H1 (cell line): ENCODE measurements at regions not wholly inside any gene's neighbourhood (a gene's known extent, or its start where the extent isn't known, plus 50 kb on each side); places are given as distances from the start of the nearest gene placed in this dataset.

Experiments used
- CTCF ChIA-PET: fragments of 300-600 bp; sonication (Branson Sonifier 250); formaldehyde crosslinking; loops from one replicate; lab custom pipeline; 2021; ENCODE audit not compliant: partially characterized antibody; lab: Charles Lee
- POLR2A ChIA-PET: fragments of 300-600 bp; sonication (Branson Sonifier 250); formaldehyde crosslinking; loops from one replicate; lab custom pipeline; 2021; ENCODE audit warnings: inconsistent platforms; ENCODE audit not compliant: partially characterized antibody; lab: Charles Lee
- DNase-seq, 2 experiments: peaks; one replicate each; pipeline versions ENCODE4 v3.0.0 to v3.0.0-alpha.2; 2010 to 2022; ENCODE audit warnings: low spot score in 2 of 2, low read depth in 1 of 2, mixed read lengths in 1 of 2
- FAIRE-seq: peaks from 2 replicates; lab custom pipeline; 2011; peaks lifted over from hg19 to GRCh38; lab: Jason Lieb, UNC
- H2AFZ ChIP-seq: 2 replicates; pipeline ENCODE4 v1.8.1; 2012; ENCODE audit warnings: low read length, inconsistent platforms
- H2AK5ac ChIP-seq: 2 replicates; pipeline ENCODE4 v1.6.1; 2013; ENCODE audit warnings: low read depth, low read length
- H2BK120ac ChIP-seq: replicated peaks from 2 replicates; pipeline ENCODE3; 2013; ENCODE audit warnings: low read depth, low read length, inconsistent platforms
- H2BK12ac ChIP-seq: 2 replicates; pipeline ENCODE4 v1.6.1; 2013; ENCODE audit warnings: low read depth, low read length
- H2BK15ac ChIP-seq: 2 replicates; pipeline ENCODE4 v1.6.1; 2013; ENCODE audit warnings: low read length
- H2BK20ac ChIP-seq: 2 replicates; pipeline ENCODE4 v1.6.1; 2013; ENCODE audit warnings: low read length
- H2BK5ac ChIP-seq: 2 replicates; pipeline ENCODE4 v1.6.1; 2013; ENCODE audit warnings: low read depth, low read length
- H3K14ac ChIP-seq: 2 replicates; pipeline ENCODE4 v1.6.1; 2013; ENCODE audit warnings: inconsistent platforms; ENCODE audit not compliant: insufficient read length
- H3K18ac ChIP-seq: 2 replicates; pipeline ENCODE4 v1.6.1; 2013; ENCODE audit warnings: low read length; ENCODE audit errors: extremely low read depth
- H3K23ac ChIP-seq: 2 replicates; pipeline ENCODE4 v1.6.1; 2013; ENCODE audit warnings: inconsistent platforms; ENCODE audit not compliant: insufficient read length
- H3K23me2 ChIP-seq: 2 replicates; pipeline ENCODE4 v1.6.1; 2013; ENCODE audit warnings: low read depth, low read length
- H3K27ac ChIP-seq: 2 replicates; pipeline ENCODE4 v1.6.1; 2011; ENCODE audit warnings: low read depth, low read length, inconsistent platforms
- H3K27me3 ChIP-seq, 4 experiments: replicated peaks in 1 of 4; 1 replicate in 1 of 4; 2 replicates in 3 of 4; pipeline versions ENCODE4 v1.6.1 to v1.8.1; 2011 to 2013; ENCODE audit warnings: low read length in 3 of 4, mild to moderate bottlenecking in 3 of 4, inconsistent platforms in 2 of 4, mixed read lengths in 2 of 4, moderate library complexity in 1 of 4; ENCODE audit not compliant: control insufficient read depth in 3 of 4, insufficient read depth in 3 of 4; ENCODE audit errors: extremely low read depth in 1 of 4
- H3K36me3 ChIP-seq, 4 experiments: 2 replicates each; pipeline versions ENCODE4 v1.6.1 to v1.8.1; 2011 to 2013; ENCODE audit warnings: mild to moderate bottlenecking in 4 of 4, low read length in 3 of 4, moderate library complexity in 2 of 4, control low read depth in 1 of 4, inconsistent platforms in 1 of 4; ENCODE audit not compliant: insufficient read depth in 4 of 4, control insufficient read depth in 2 of 4
- H3K4ac ChIP-seq: replicated peaks from 2 replicates; pipeline ENCODE3; 2013; ENCODE audit warnings: low read length, low read depth, mixed read lengths, inconsistent platforms; ENCODE audit not compliant: insufficient read length
- H3K4me1 ChIP-seq, 4 experiments: replicated peaks in 1 of 4; 1 replicate in 1 of 4; 2 replicates in 3 of 4; pipeline versions ENCODE4 v1.6.1 to v1.8.1; 2011 to 2013; ENCODE audit warnings: low read length in 3 of 4, inconsistent platforms in 2 of 4, mixed read lengths in 1 of 4; ENCODE audit not compliant: insufficient read depth in 4 of 4, control insufficient read depth in 3 of 4
- H3K4me2 ChIP-seq, 2 experiments: 2 replicates each; pipeline versions ENCODE4 v1.6.1 to v1.8.1; 2011 to 2013; ENCODE audit warnings: low read depth in 2 of 2, low read length in 2 of 2, control low read depth in 1 of 2, inconsistent platforms in 1 of 2, mild to moderate bottlenecking in 1 of 2; ENCODE audit not compliant: insufficient read depth in 1 of 2
- H3K4me3 ChIP-seq, 4 experiments: fragments of 200-600, 300-600 bp in 1 of 4; sonication (generic), shearing (Covaris generic), sonication (Bioruptor Twin) in 1 of 4; 2 replicates each; pipeline versions ENCODE4 v1.5.1 to v1.8.1; 2011 to 2016; ENCODE audit warnings: low read length in 4 of 4, low read depth in 3 of 4, control low read depth in 2 of 4, inconsistent platforms in 2 of 4, mild to moderate bottlenecking in 2 of 4, mixed read lengths in 1 of 4, moderate library complexity in 1 of 4; ENCODE audit not compliant: insufficient read depth in 2 of 4; ENCODE audit errors: extremely low read depth in 1 of 4
- H3K56ac ChIP-seq: replicated peaks from 2 replicates; pipeline ENCODE3; 2013; ENCODE audit warnings: low read depth, mild to moderate bottlenecking, mixed read lengths, low read length, inconsistent platforms; ENCODE audit not compliant: insufficient read length
- H3K79me1 ChIP-seq: 2 replicates; pipeline ENCODE4 v1.6.1; 2013; ENCODE audit warnings: low read depth, low read length, control low read depth
- H3K79me2 ChIP-seq, 2 experiments: 2 replicates each; pipeline versions ENCODE4 v1.6.1 to v1.8.1; 2012 to 2013; ENCODE audit warnings: low read length in 2 of 2, mild to moderate bottlenecking in 2 of 2, inconsistent platforms in 1 of 2; ENCODE audit not compliant: insufficient read depth in 2 of 2, control insufficient read depth in 1 of 2
- H3K9ac ChIP-seq, 4 experiments: replicated peaks in 1 of 4; 1 replicate in 1 of 4; 2 replicates in 3 of 4; pipeline versions ENCODE4 v1.6.1 to v1.8.1; 2011 to 2013; ENCODE audit warnings: low read depth in 3 of 4, low read length in 3 of 4, control low read depth in 2 of 4, mild to moderate bottlenecking in 2 of 4, moderate library complexity in 2 of 4, inconsistent platforms in 1 of 4; ENCODE audit errors: extremely low read depth in 1 of 4
- H3K9me3 ChIP-seq, 2 experiments: 2 replicates each; pipeline versions ENCODE4 v1.6.1 to v1.8.1; 2012 to 2013; ENCODE audit warnings: mild to moderate bottlenecking in 2 of 2, moderate library complexity in 2 of 2, control low read depth in 1 of 2, inconsistent platforms in 1 of 2, low read depth in 1 of 2, low read length in 1 of 2, mixed read lengths in 1 of 2; ENCODE audit not compliant: insufficient read depth in 2 of 2
- H4K20me1 ChIP-seq, 2 experiments: replicated peaks in 1 of 2; 2 replicates each; pipeline versions ENCODE3 to v1.8.1; 2011 to 2013; ENCODE audit warnings: inconsistent platforms in 2 of 2, low read length in 2 of 2, mild to moderate bottlenecking in 1 of 2; ENCODE audit not compliant: insufficient read depth in 2 of 2, control insufficient read depth in 1 of 2
- H4K5ac ChIP-seq: 2 replicates; pipeline ENCODE4 v1.6.1; 2013; ENCODE audit warnings: low read length, low read depth, mixed read lengths, inconsistent platforms; ENCODE audit not compliant: insufficient read length
- H4K8ac ChIP-seq: 2 replicates; pipeline ENCODE4 v1.8.0; 2013; ENCODE audit warnings: mild to moderate bottlenecking, moderate library complexity, low read length, inconsistent platforms; ENCODE audit not compliant: insufficient read depth; ENCODE audit errors: extremely low read depth
- H4K91ac ChIP-seq: replicated peaks from 2 replicates; pipeline ENCODE3; 2013; ENCODE audit warnings: low read length, mixed read lengths, inconsistent platforms; ENCODE audit not compliant: insufficient read length
- ASH2L ChIP-seq: fragments of 200-600, 300-600 bp; sonication (generic); IDR thresholded peaks from one replicate; pipeline ENCODE4 v1.7.1; 2017; ENCODE audit warnings: low read length
- CTBP2 ChIP-seq: IDR thresholded peaks from 2 replicates; pipeline ENCODE4 v1.7.0; 2011; ENCODE audit warnings: borderline replicate concordance, mild to moderate bottlenecking, moderate library complexity, mixed read lengths, low read length; ENCODE audit not compliant: insufficient read depth, insufficient read length
- EZH2 ChIP-seq: fragments of 200-600 bp; sonication (generic); IDR thresholded peaks from 2 replicates; pipeline ENCODE4 v1.7.1; 2012; ENCODE audit warnings: low read depth, mild to moderate bottlenecking, moderate library complexity, low read length, inconsistent platforms; ENCODE audit not compliant: severe bottlenecking
- RNF2 ChIP-seq: fragments of 200-900, 300-1000 bp; sonication (generic); IDR thresholded peaks from 2 replicates; pipeline ENCODE4 v1.7.1; 2016; ENCODE audit warnings: borderline replicate concordance, low read depth, mild to moderate bottlenecking, antibody characterized with exemption, low read length; ENCODE audit not compliant: poor library complexity, severe bottlenecking; ENCODE audit errors: missing control alignments
- SAP30 ChIP-seq: fragments of 300-600 bp; sonication (generic); IDR thresholded peaks from 2 replicates; pipeline ENCODE4 v1.7.1; 2012; ENCODE audit warnings: low read length, moderate library complexity, mild to moderate bottlenecking, inconsistent platforms; ENCODE audit not compliant: insufficient read depth, insufficient replicate concordance
- USF2 ChIP-seq: IDR thresholded peaks from 2 replicates; pipeline ENCODE4 v1.6.1; 2011; ENCODE audit warnings: low read length, improper control_type of control experiment
- WGBS, 2 experiments: shearing (Covaris generic) in 1 of 2; methylation state at CpG; one replicate each; pipeline versions ENCODE4 v1.1.6 to v1.1.7; 2013 to 2015; ENCODE audit warnings: low lambda C conversion rate in 2 of 2, mixed read lengths in 2 of 2, inconsistent platforms in 1 of 2, low coverage in 1 of 2, missing lambda C conversion rate in 1 of 2; ENCODE audit not compliant: insufficient replicate concordance in 2 of 2, insufficient coverage in 1 of 2, insufficient read length in 1 of 2; ENCODE audit errors: extremely low coverage in 1 of 2, missing lambda C conversion rate in 1 of 2; 5-methylcytosine and 5-hydroxymethylcytosine counted together

GRCh38 chr6:23414922-23415321 is 711.1 kb upstream of the NRSN1 start:
- no peak for TF ChIP-seq ASH2L
- TF ChIP-seq USF2 = no peak
- TF ChIP-seq CTBP2 = no peak
- TF ChIP-seq SAP30 = no peak
- no peak for TF ChIP-seq RNF2
- no peak for TF ChIP-seq EZH2
- no peak overlapping the region for H2BK5ac ChIP-seq
- H3K27ac ChIP-seq = no peak overlapping the region
- no peak overlapping the region for H3K56ac ChIP-seq
- WGBS, 2 experiments = 38% methylated on average over 2 of the region's 3 CpGs; no CpG with 5 or more reads in 1 of the 2 experiments
- H2AK5ac ChIP-seq = no peak overlapping the region
- H3K23ac ChIP-seq = no peak overlapping the region
- H3K27me3 ChIP-seq = no peaks in the 10 kb centered on the region
- H3K79me2 ChIP-seq = no peaks in the 10 kb centered on the region
- POLR2A ChIA-PET = no interaction called here
- DNase-seq (no peak), FAIRE-seq (no peak)
- no peak overlapping the region for H2AFZ ChIP-seq
- no peaks in the 10 kb centered on the region for H3K4me1 ChIP-seq
- no peak overlapping the region for H4K5ac ChIP-seq
- no peak overlapping the region for H3K18ac ChIP-seq
- H3K79me1 ChIP-seq = no peaks in the 10 kb centered on the region
- CTCF ChIA-PET = interaction anchor here (0.6 to 1.4 kb wide), 5 partner anchors 14 to 496 kb away, joined by 3 to 5 read pairs (median 3); no protein-coding TSS in a partner anchor
- no peaks in the 10 kb centered on the region for H3K36me3 ChIP-seq
- no peak overlapping the region for H3K14ac ChIP-seq
- H2BK20ac ChIP-seq = no peak overlapping the region
- H2BK120ac ChIP-seq = no peak overlapping the region
- peaks cover 0 to 2% of the 10 kb centered on the region in 2 experiments; a peak in 1 of 4 replicates for H3K9me3 ChIP-seq
- H3K4me2 ChIP-seq = no peak overlapping the region
- H4K91ac ChIP-seq = no peak overlapping the region
- H3K23me2 ChIP-seq = no peaks in the 10 kb centered on the region
- H2BK15ac ChIP-seq = no peak overlapping the region
- H4K8ac ChIP-seq = no peak overlapping the region
- H2BK12ac ChIP-seq = no peak overlapping the region
- H4K20me1 ChIP-seq = no peaks in the 10 kb centered on the region
- no peak overlapping the region for H3K4me3 ChIP-seq
- no peak overlapping the region for H3K9ac ChIP-seq
- no peak overlapping the region for H3K4ac ChIP-seq
